H1 (cell line): ENCODE measurements at regions not wholly inside any gene's neighbourhood (a gene's known extent, or its start where the extent isn't known, plus 50 kb on each side); places are given as distances from the start of the nearest gene placed in this dataset.

Experiments
- CTCF ChIA-PET: fragments of 300-600 bp; sonication (Branson Sonifier 250); formaldehyde crosslinking; loops from one replicate; lab custom pipeline; 2021; ENCODE audit not compliant: partially characterized antibody; lab: Charles Lee
- POLR2A ChIA-PET: fragments of 300-600 bp; sonication (Branson Sonifier 250); formaldehyde crosslinking; loops from one replicate; lab custom pipeline; 2021; ENCODE audit warnings: inconsistent platforms; ENCODE audit not compliant: partially characterized antibody; lab: Charles Lee
- DNase-seq, 2 experiments: peaks; one replicate each; pipeline versions ENCODE4 v3.0.0 to v3.0.0-alpha.2; 2010 to 2022; ENCODE audit warnings: low spot score in 2 of 2, low read depth in 1 of 2, mixed read lengths in 1 of 2
- FAIRE-seq: peaks from 2 replicates; lab custom pipeline; 2011; peaks lifted over from hg19 to GRCh38; lab: Jason Lieb, UNC
- H2AFZ ChIP-seq: 2 replicates; pipeline ENCODE4 v1.8.1; 2012; ENCODE audit warnings: low read length, inconsistent platforms
- H2AK5ac ChIP-seq: 2 replicates; pipeline ENCODE4 v1.6.1; 2013; ENCODE audit warnings: low read depth, low read length
- H2BK120ac ChIP-seq: replicated peaks from 2 replicates; pipeline ENCODE3; 2013; ENCODE audit warnings: low read depth, low read length, inconsistent platforms
- H2BK12ac ChIP-seq: 2 replicates; pipeline ENCODE4 v1.6.1; 2013; ENCODE audit warnings: low read depth, low read length
- H2BK15ac ChIP-seq: 2 replicates; pipeline ENCODE4 v1.6.1; 2013; ENCODE audit warnings: low read length
- H2BK20ac ChIP-seq: 2 replicates; pipeline ENCODE4 v1.6.1; 2013; ENCODE audit warnings: low read length
- H2BK5ac ChIP-seq: 2 replicates; pipeline ENCODE4 v1.6.1; 2013; ENCODE audit warnings: low read depth, low read length
- H3K14ac ChIP-seq: 2 replicates; pipeline ENCODE4 v1.6.1; 2013; ENCODE audit warnings: inconsistent platforms; ENCODE audit not compliant: insufficient read length
- H3K18ac ChIP-seq: 2 replicates; pipeline ENCODE4 v1.6.1; 2013; ENCODE audit warnings: low read length; ENCODE audit errors: extremely low read depth
- H3K23ac ChIP-seq: 2 replicates; pipeline ENCODE4 v1.6.1; 2013; ENCODE audit warnings: inconsistent platforms; ENCODE audit not compliant: insufficient read length
- H3K23me2 ChIP-seq: 2 replicates; pipeline ENCODE4 v1.6.1; 2013; ENCODE audit warnings: low read depth, low read length
- H3K27ac ChIP-seq: 2 replicates; pipeline ENCODE4 v1.6.1; 2011; ENCODE audit warnings: low read depth, low read length, inconsistent platforms
- H3K27me3 ChIP-seq, 4 experiments: replicated peaks in 1 of 4; 1 replicate in 1 of 4; 2 replicates in 3 of 4; pipeline versions ENCODE4 v1.6.1 to v1.8.1; 2011 to 2013; ENCODE audit warnings: low read length in 3 of 4, mild to moderate bottlenecking in 3 of 4, inconsistent platforms in 2 of 4, mixed read lengths in 2 of 4, moderate library complexity in 1 of 4; ENCODE audit not compliant: control insufficient read depth in 3 of 4, insufficient read depth in 3 of 4; ENCODE audit errors: extremely low read depth in 1 of 4
- H3K36me3 ChIP-seq, 4 experiments: 2 replicates each; pipeline versions ENCODE4 v1.6.1 to v1.8.1; 2011 to 2013; ENCODE audit warnings: mild to moderate bottlenecking in 4 of 4, low read length in 3 of 4, moderate library complexity in 2 of 4, control low read depth in 1 of 4, inconsistent platforms in 1 of 4; ENCODE audit not compliant: insufficient read depth in 4 of 4, control insufficient read depth in 2 of 4
- H3K4ac ChIP-seq: replicated peaks from 2 replicates; pipeline ENCODE3; 2013; ENCODE audit warnings: low read length, low read depth, mixed read lengths, inconsistent platforms; ENCODE audit not compliant: insufficient read length
- H3K4me1 ChIP-seq, 4 experiments: replicated peaks in 1 of 4; 1 replicate in 1 of 4; 2 replicates in 3 of 4; pipeline versions ENCODE4 v1.6.1 to v1.8.1; 2011 to 2013; ENCODE audit warnings: low read length in 3 of 4, inconsistent platforms in 2 of 4, mixed read lengths in 1 of 4; ENCODE audit not compliant: insufficient read depth in 4 of 4, control insufficient read depth in 3 of 4
- H3K4me2 ChIP-seq, 2 experiments: 2 replicates each; pipeline versions ENCODE4 v1.6.1 to v1.8.1; 2011 to 2013; ENCODE audit warnings: low read depth in 2 of 2, low read length in 2 of 2, control low read depth in 1 of 2, inconsistent platforms in 1 of 2, mild to moderate bottlenecking in 1 of 2; ENCODE audit not compliant: insufficient read depth in 1 of 2
- H3K4me3 ChIP-seq, 4 experiments: fragments of 200-600, 300-600 bp in 1 of 4; sonication (generic), shearing (Covaris generic), sonication (Bioruptor Twin) in 1 of 4; 2 replicates each; pipeline versions ENCODE4 v1.5.1 to v1.8.1; 2011 to 2016; ENCODE audit warnings: low read length in 4 of 4, low read depth in 3 of 4, control low read depth in 2 of 4, inconsistent platforms in 2 of 4, mild to moderate bottlenecking in 2 of 4, mixed read lengths in 1 of 4, moderate library complexity in 1 of 4; ENCODE audit not compliant: insufficient read depth in 2 of 4; ENCODE audit errors: extremely low read depth in 1 of 4
- H3K56ac ChIP-seq: replicated peaks from 2 replicates; pipeline ENCODE3; 2013; ENCODE audit warnings: low read depth, mild to moderate bottlenecking, mixed read lengths, low read length, inconsistent platforms; ENCODE audit not compliant: insufficient read length
- H3K79me1 ChIP-seq: 2 replicates; pipeline ENCODE4 v1.6.1; 2013; ENCODE audit warnings: low read depth, low read length, control low read depth
- H3K79me2 ChIP-seq, 2 experiments: 2 replicates each; pipeline versions ENCODE4 v1.6.1 to v1.8.1; 2012 to 2013; ENCODE audit warnings: low read length in 2 of 2, mild to moderate bottlenecking in 2 of 2, inconsistent platforms in 1 of 2; ENCODE audit not compliant: insufficient read depth in 2 of 2, control insufficient read depth in 1 of 2
- H3K9ac ChIP-seq, 4 experiments: replicated peaks in 1 of 4; 1 replicate in 1 of 4; 2 replicates in 3 of 4; pipeline versions ENCODE4 v1.6.1 to v1.8.1; 2011 to 2013; ENCODE audit warnings: low read depth in 3 of 4, low read length in 3 of 4, control low read depth in 2 of 4, mild to moderate bottlenecking in 2 of 4, moderate library complexity in 2 of 4, inconsistent platforms in 1 of 4; ENCODE audit errors: extremely low read depth in 1 of 4
- H3K9me3 ChIP-seq, 2 experiments: 2 replicates each; pipeline versions ENCODE4 v1.6.1 to v1.8.1; 2012 to 2013; ENCODE audit warnings: mild to moderate bottlenecking in 2 of 2, moderate library complexity in 2 of 2, control low read depth in 1 of 2, inconsistent platforms in 1 of 2, low read depth in 1 of 2, low read length in 1 of 2, mixed read lengths in 1 of 2; ENCODE audit not compliant: insufficient read depth in 2 of 2
- H4K20me1 ChIP-seq, 2 experiments: replicated peaks in 1 of 2; 2 replicates each; pipeline versions ENCODE3 to v1.8.1; 2011 to 2013; ENCODE audit warnings: inconsistent platforms in 2 of 2, low read length in 2 of 2, mild to moderate bottlenecking in 1 of 2; ENCODE audit not compliant: insufficient read depth in 2 of 2, control insufficient read depth in 1 of 2
- H4K5ac ChIP-seq: 2 replicates; pipeline ENCODE4 v1.6.1; 2013; ENCODE audit warnings: low read length, low read depth, mixed read lengths, inconsistent platforms; ENCODE audit not compliant: insufficient read length
- H4K8ac ChIP-seq: 2 replicates; pipeline ENCODE4 v1.8.0; 2013; ENCODE audit warnings: mild to moderate bottlenecking, moderate library complexity, low read length, inconsistent platforms; ENCODE audit not compliant: insufficient read depth; ENCODE audit errors: extremely low read depth
- H4K91ac ChIP-seq: replicated peaks from 2 replicates; pipeline ENCODE3; 2013; ENCODE audit warnings: low read length, mixed read lengths, inconsistent platforms; ENCODE audit not compliant: insufficient read length
- ATF3 ChIP-seq: IDR thresholded peaks from 2 replicates; pipeline ENCODE4 v1.6.1; 2011; ENCODE audit warnings: low read depth, mild to moderate bottlenecking, low read length; ENCODE audit not compliant: insufficient read depth
- BCL11A ChIP-seq, 2 experiments: IDR thresholded peaks; one replicate each; pipeline ENCODE4 v1.6.1; 2011; ENCODE audit warnings: low read depth in 2 of 2, low read length in 2 of 2, mild to moderate bottlenecking in 2 of 2
- BRCA1 ChIP-seq: IDR thresholded peaks from 2 replicates; pipeline ENCODE4 v1.6.1; 2012; ENCODE audit warnings: low read depth, low read length, improper control_type of control experiment
- CHD2 ChIP-seq: IDR thresholded peaks from 2 replicates; pipeline ENCODE4 v1.6.1; 2012; ENCODE audit warnings: low read length, improper control_type of control experiment
- EP300 ChIP-seq, 2 experiments: IDR thresholded peaks; 1 replicate in 1 of 2; 2 replicates in 1 of 2; pipeline ENCODE4 v1.6.1; 2011 to 2012; ENCODE audit warnings: low read depth in 2 of 2, low read length in 2 of 2, mild to moderate bottlenecking in 2 of 2, borderline replicate concordance in 1 of 2, inconsistent platforms in 1 of 2, moderate library complexity in 1 of 2
- GABPA ChIP-seq: IDR thresholded peaks from 2 replicates; pipeline ENCODE4 v1.6.1; 2011; ENCODE audit warnings: mild to moderate bottlenecking, low read length, moderate library complexity, borderline replicate concordance; ENCODE audit not compliant: insufficient read depth
- JUND ChIP-seq: IDR thresholded peaks from 2 replicates; pipeline ENCODE4 v1.6.1; 2011; ENCODE audit warnings: mild to moderate bottlenecking, improper control_type of control experiment, low read length
- KDM5A ChIP-seq: fragments of 200-600 bp; IDR thresholded peaks from 2 replicates; pipeline ENCODE4 v1.7.1; 2012; ENCODE audit warnings: mild to moderate bottlenecking, low read length, inconsistent platforms, mixed read lengths
- RFX5 ChIP-seq: IDR thresholded peaks from 2 replicates; pipeline ENCODE4 v1.6.1; 2011; ENCODE audit warnings: low read depth, low read length, improper control_type of control experiment, borderline replicate concordance
- SAP30 ChIP-seq: fragments of 300-600 bp; sonication (generic); IDR thresholded peaks from 2 replicates; pipeline ENCODE4 v1.7.1; 2012; ENCODE audit warnings: low read length, moderate library complexity, mild to moderate bottlenecking, inconsistent platforms; ENCODE audit not compliant: insufficient read depth, insufficient replicate concordance
- SP1 ChIP-seq: IDR thresholded peaks from 2 replicates; pipeline ENCODE4 v1.6.1; 2011; ENCODE audit warnings: low read depth, low read length
- YY1 ChIP-seq: IDR thresholded peaks from 2 replicates; pipeline ENCODE4 v1.6.1; 2011; ENCODE audit warnings: low read depth, mild to moderate bottlenecking, low read length
- WGBS, 2 experiments: shearing (Covaris generic) in 1 of 2; methylation state at CpG; one replicate each; pipeline versions ENCODE4 v1.1.6 to v1.1.7; 2013 to 2015; ENCODE audit warnings: low lambda C conversion rate in 2 of 2, mixed read lengths in 2 of 2, inconsistent platforms in 1 of 2, low coverage in 1 of 2, missing lambda C conversion rate in 1 of 2; ENCODE audit not compliant: insufficient replicate concordance in 2 of 2, insufficient coverage in 1 of 2, insufficient read length in 1 of 2; ENCODE audit errors: extremely low coverage in 1 of 2, missing lambda C conversion rate in 1 of 2; 5-methylcytosine and 5-hydroxymethylcytosine counted together
- TF ChIP-seq, protein P1 (sequence below): IDR thresholded peaks from 2 replicates; pipeline ENCODE4 v1.6.1; 2012; ENCODE audit warnings: low read length, inconsistent platforms

DNA sequence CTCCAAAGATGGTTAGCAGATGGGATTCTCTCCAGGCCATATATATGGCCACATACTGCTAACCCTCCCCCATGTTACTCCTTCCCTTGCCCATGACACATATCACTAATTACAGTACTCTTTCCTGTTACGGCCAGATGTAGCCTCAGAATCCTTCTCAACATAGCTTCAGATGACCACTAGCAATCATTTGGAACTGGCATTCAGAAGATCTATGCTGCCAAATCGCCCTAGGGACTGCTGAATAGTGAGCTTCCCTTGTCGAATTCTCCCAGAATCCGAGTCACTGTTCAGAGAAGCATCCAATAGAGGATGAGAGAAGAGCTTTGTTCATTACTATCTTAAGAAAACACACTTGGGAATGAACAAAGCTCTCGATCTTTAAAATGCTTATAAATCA lies 121.2 kb upstream of the TANK start:
- no peak overlapping the region for H2BK120ac ChIP-seq
- no peaks in the 10 kb centered on the region for H3K4me1 ChIP-seq
- no peaks in the 10 kb centered on the region for H3K23me2 ChIP-seq
- H3K4me3 ChIP-seq = no peak overlapping the region
- H3K14ac ChIP-seq = no peak overlapping the region
- H3K4ac ChIP-seq = no peak overlapping the region
- ChIA-PET POLR2A (no interaction called here), CTCF (interaction anchor here (1.2 kb wide), 1 partner anchor 25 kb away, joined by 3 read pairs; no protein-coding TSS in a partner anchor)
- H3K9me3 ChIP-seq = no peaks in the 10 kb centered on the region
- no peak overlapping the region for H3K9ac ChIP-seq
- no peak overlapping the region for H2BK20ac ChIP-seq
- no peak overlapping the region for H3K23ac ChIP-seq
- H2BK15ac ChIP-seq = no peak overlapping the region
- no peak overlapping the region for H4K5ac ChIP-seq
- no peak overlapping the region for H4K91ac ChIP-seq
- H3K79me1 ChIP-seq = no peaks in the 10 kb centered on the region
- no peak overlapping the region for H2AK5ac ChIP-seq
- no peak overlapping the region for H2BK12ac ChIP-seq
- no peak overlapping the region for H3K18ac ChIP-seq
- no peaks in the 10 kb centered on the region for H3K36me3 ChIP-seq
- H3K56ac ChIP-seq = no peak overlapping the region
- H4K20me1 ChIP-seq = no peaks in the 10 kb centered on the region
- no peak overlapping the region for H2AFZ ChIP-seq
- DNase-seq (no peak), FAIRE-seq (no peak)
- peaks cover 0 to under 1% (median 0%) of the 10 kb centered on the region in 4 experiments; a peak in 1 of 7 replicates for H3K27me3 ChIP-seq
- no peak overlapping the region for H3K4me2 ChIP-seq
- H2BK5ac ChIP-seq = no peak overlapping the region
- no peaks in the 10 kb centered on the region for H3K79me2 ChIP-seq
- WGBS, 2 experiments = 90% methylated on average over 5 of the region's 5 CpGs; no CpG with 5 or more reads in 1 of the 2 experiments
- H4K8ac ChIP-seq = no peak overlapping the region
- no peak overlapping the region for H3K27ac ChIP-seq
- TF ChIP-seq GABPA = no peak
- TF ChIP-seq BCL11A (IDR thresholded peaks at IDR 0.05; ENCODE audit: low read depth in 2 of 2, low read length in 2 of 2) = no peak
- TF ChIP-seq JUND = no peak
- TF ChIP-seq SAP30 = no peak
- TF ChIP-seq, protein P1, sequence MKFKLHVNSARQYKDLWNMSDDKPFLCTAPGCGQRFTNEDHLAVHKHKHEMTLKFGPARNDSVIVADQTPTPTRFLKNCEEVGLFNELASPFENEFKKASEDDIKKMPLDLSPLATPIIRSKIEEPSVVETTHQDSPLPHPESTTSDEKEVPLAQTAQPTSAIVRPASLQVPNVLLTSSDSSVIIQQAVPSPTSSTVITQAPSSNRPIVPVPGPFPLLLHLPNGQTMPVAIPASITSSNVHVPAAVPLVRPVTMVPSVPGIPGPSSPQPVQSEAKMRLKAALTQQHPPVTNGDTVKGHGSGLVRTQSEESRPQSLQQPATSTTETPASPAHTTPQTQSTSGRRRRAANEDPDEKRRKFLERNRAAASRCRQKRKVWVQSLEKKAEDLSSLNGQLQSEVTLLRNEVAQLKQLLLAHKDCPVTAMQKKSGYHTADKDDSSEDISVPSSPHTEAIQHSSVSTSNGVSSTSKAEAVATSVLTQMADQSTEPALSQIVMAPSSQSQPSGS = no peak
- no peak for TF ChIP-seq KDM5A
- no peak for TF ChIP-seq YY1
- TF ChIP-seq BRCA1 = no peak
- TF ChIP-seq CHD2 = no peak
- no peak for TF ChIP-seq ATF3
- TF ChIP-seq EP300 (IDR thresholded peaks at IDR 0.05; ENCODE audit: borderline replicate concordance in 1 of 2, low read depth in 2 of 2, low read length in 2 of 2) = no peak
- no peak for TF ChIP-seq RFX5
- TF ChIP-seq SP1 = no peak
